ENCODE measurements at regions not wholly inside any gene's neighbourhood (a gene's known extent, or its start where the extent isn't known, plus 50 kb on each side); places are given as distances from the start of the nearest gene placed in this dataset.

DNA sequence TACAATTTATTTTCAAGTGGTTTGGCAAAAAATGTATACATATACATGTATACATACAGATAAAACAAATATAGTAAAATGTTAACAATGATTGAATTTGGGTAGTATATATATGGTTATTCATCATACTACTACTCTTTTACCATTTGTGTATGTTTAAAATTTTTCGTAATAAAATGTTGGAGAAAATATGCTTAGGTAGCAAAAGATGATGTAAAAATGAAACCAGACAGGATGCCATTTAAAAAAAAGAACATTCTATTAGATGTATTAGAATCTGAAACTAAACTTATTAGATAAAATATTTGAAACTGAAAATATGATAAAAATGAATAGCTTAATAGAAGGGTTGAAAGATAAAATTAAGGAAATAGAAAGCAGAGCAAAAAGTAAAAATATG is 144.9 kb upstream of the FER start:
- no peak for TF ChIP-seq CTCF (IDR thresholded peaks at IDR 0.05)
- TF ChIP-seq POLR2A (IDR thresholded peaks at IDR 0.05) = no peak

Data from lower leg skin (tissue), 3 donors.